ENCODE measurements at regions not wholly inside any gene's neighbourhood (a gene's known extent, or its start where the extent isn't known, plus 50 kb on each side); places are given as distances from the start of the nearest gene placed in this dataset.

DNA sequence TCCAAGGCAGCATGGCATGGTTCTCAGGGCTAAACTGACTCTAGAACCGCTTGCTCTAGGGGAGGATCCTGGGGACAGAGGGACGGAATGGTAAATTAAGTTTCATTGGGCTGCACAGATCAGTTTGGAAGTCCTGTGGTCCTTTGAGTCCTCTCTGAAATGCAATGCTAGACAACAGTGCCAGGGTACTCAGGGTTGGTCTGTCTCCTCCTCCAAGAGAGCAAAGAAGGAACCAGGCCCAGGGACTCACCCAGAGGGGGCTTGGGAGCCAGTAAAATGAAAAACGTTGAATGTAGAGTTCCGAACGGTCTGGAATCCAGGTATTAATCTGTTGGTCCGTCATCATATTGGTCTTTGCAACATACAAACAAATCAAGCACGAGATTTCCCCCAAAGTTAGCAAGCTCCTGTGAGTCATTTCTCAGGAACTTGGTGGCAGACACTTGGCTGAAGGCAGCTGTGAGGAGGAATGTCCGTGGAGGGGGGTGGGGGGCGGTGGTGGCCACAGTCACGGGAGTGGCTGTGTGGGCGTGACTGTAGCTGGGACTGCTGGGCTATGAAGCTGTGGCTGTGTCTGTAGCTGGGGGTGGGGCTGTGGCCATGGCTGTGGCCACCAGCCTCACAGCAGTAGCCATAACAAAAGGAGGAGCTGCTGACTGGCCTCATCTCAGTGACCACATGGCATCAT lies 361.0 kb downstream of the SHQ1 start:
- DNase-seq = no peak

DNA sequence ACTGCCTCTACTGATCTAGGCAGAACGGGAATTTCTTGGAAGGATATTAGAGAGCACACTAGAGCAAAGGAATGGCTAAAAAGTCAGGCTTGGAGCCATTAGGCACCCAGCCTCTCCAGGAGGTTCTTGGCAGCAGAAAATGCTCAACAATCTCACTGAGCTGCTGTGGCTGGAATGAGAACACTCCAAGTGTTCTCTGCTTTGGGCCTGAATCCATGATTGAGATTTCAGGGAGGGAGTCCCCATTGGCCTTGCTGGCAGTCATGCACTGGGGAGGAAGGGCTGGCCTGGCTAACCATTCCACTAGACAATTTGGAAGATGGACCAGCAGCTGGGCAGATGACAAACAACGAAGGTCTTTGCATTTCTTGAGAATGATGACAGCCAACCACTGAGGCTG lies 362.6 kb downstream of the SHQ1 start:
- no peak for DNase-seq

DNA sequence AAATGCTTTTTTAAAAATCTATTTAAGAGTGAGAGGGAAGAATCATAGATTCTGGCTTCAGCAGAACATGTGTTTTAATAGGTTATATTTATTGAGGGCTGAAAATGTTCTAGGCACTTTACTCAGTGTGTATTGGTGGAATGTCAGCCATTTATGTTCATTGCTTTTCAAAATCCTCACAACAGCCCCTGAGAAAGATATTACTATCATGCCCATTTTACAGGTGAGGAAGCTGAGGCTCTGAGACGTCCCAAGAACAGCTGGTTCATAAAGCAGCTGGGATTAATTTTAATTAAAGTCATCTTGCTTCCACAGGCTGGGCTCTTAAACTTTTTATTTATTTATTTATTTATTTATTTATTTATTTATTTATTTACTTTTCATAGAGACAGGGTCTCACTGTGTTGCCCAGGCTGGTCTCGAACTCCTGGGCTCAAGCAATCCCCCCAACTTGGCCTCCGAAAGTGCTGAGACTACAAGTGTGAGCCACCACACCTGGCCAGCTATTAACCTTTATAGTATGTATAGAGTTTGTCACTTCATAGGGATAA lies 364.6 kb downstream of the SHQ1 start:
- DNase-seq = no peak

DNA sequence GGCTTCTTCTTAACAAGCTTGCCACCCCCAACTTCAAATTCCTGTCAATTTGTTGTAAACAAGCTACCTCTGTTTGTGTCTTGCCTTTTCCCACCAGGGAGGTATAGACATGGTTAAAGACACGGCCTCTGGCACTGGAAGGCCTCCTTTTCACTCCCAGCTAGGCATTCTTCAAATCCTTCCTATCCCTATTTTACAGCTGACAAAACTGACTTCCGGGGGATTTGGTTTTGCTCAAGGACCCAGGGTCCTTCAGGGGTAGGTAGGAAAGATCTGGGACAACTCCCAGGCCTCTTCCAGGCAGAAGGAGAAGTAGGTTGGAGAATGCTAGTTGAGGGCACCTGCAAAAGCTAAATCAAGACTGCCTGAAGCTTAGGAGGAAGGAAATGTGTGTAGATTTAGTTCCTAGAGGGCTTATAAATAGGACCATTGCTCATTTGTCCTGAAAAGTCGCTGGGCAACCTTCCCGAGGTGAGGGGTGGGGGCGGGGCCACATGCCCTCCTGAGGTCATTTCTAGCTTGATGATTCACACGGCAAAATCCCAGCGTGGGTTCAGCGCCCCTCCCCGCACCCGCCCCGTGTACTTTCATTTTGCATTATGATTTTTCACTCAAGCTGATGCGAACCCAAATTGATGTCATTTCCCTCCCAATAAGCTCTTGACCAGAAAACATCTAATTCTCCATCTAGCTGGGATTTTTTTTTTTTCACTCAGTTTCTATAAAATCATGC lies 365.5 kb downstream of the SHQ1 start:
- no peak for DNase-seq

DNA sequence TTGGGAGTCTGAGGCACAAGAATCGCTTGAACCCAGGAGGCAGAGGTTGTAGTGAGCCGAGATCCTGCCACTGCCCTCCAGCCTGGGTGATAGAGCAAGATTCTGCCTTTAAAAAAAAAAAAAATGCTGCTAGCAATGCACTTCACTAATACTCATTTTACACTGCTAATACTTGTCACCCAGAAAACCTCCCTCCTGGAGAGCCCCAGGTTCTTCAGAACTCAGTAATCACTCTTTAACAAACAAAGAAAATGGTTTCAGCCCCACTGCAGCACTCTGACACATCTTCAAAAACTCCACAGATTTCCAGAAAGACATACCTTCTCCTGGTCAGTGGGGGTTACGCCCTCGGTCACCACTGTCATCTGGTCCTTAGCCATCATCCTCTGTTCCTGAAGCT lies 366.7 kb downstream of the SHQ1 start:
- no peak for DNase-seq

DNA sequence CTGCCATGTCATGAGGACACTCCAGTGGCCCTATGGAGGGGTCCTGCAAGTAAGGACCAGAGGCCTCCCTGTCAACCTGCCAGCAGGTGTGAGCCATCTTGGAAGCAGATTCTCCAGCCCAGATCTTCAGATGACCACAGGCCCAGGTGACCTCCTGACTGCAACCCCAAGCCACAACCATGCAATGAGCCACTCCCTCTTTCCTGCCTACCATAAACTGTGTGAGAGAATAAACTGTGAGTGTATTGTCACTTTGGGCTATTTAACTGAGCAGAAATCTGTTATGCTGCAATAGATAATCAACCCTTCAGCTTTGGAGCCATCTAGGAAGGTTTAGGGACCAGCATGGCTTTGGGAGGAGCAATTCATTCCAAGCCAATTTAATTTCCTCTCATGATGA lies 367.9 kb downstream of the SHQ1 start:
- no peak for DNase-seq

DNA sequence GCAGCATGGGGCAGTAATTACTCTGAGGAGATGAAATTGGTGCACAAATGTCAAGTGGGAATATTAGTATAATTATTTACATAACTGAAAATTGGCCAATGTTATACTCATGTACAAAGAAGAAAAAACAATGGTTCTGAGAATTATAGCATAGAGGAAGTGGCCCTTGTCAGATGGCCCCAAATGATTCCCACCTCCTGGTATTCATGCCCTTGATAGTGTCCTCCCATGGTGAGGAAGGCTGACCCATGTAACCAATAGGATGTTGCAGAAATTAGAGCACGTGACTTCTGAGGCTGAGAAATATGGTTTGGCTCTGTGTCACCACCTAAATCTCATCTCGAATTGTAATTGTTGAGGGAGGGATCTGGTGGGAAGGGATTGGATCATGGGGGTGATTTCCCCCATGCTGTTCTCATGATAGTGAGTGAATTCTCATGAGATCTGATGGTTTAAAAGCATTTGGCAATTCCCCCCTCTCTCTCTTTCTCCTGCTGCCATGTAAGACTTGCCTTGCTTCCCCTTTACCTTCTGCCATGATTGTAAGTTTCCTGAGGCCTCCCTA lies 368.5 kb downstream of the SHQ1 start:
- no peak for DNase-seq

DNA sequence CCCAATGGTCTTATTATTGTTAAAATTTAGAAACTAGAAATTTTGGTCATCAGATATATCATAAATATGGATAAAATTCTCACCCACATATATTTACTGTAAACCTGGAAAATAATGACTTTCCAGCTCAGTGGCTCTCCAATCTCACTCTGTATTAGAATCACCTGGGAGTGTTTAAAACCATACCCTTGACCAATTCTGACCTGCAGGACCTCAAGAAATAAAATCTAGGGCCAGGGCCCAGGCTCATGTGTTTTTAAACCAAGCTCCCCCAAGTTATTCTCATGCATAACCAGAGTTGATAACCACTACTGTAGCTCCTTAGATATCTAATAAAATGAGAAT lies 372.1 kb downstream of the SHQ1 start:
- no peak for DNase-seq

DNA sequence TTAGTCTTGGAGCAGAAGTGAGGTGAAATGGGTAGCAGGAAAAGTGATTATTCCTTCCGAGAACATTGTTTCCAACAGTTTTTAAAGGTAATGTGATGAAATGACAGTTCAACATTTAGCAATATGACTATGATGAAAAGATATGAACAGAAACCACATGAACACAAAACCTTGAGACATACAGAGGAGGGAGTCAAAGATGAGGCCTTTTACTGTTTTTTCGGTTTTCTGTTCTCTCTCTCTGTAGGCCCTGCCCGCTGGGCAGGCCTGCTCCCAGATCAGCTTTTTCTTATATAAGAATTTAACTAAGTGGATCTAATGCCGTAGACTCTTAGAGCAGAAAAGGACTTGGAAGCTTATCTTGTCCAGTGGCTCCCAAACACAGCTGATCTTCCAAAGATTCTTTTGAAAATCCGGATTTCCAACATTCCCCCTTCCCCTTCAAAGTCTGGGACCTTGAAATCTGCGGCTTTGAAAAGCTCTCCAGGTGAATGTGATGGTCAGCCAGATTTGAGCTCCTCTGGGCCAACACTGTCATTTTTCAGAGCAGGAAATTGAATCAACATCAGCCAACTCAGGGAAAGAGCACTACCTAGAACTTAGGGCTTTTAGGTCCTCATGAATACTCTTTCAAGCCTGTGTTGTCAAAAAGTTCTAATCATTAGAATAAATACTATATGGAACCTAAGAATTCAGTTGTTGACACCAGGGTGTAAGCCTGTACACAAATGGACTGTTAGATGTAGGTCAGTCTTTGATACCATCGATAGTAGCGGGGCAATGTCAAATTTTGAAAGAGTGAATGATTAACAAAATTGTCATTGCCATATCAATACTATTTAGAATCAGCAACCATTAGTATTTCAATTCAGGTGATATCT lies 372.7 kb downstream of the SHQ1 start:
- no peak for DNase-seq

DNA sequence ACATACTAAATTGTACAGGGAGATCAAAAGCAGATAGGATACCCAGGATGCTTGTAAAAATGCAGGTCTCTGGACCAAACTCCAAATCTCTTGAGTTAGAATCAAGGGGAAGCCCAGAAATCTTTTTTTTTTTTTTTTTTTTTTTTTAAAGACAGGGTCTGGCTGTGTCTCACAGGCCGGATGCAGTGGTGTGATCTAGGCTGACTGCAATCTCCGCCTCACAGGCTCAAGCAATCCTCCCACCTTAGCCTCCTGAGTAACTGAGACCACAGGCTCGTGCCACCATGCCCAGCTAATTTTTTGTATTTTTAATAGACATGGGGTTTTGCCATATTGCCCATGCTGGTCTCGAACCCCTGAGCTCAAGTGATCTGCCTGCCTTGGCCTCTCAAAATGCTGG lies 373.5 kb downstream of the SHQ1 start:
- no peak for DNase-seq

DNA sequence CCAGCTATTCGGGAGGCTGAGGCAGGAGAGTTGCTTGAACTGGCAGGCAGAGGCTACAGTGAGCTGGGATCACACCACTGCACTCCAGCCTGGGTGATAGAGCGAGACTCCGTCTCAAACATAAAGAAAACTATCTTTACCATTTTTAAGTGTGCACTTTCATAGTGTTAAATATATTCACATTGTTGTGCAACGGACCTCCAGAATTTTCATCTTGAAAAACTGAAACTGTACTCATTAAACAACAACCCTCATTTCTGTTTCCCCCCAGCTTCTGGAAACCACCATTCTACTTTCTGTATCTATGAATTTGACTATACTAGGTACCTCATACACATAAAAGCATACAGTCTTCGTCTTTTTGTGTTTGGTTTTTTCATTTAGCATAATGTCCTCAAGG lies 375.1 kb downstream of the SHQ1 start:
- no peak for DNase-seq

DNA sequence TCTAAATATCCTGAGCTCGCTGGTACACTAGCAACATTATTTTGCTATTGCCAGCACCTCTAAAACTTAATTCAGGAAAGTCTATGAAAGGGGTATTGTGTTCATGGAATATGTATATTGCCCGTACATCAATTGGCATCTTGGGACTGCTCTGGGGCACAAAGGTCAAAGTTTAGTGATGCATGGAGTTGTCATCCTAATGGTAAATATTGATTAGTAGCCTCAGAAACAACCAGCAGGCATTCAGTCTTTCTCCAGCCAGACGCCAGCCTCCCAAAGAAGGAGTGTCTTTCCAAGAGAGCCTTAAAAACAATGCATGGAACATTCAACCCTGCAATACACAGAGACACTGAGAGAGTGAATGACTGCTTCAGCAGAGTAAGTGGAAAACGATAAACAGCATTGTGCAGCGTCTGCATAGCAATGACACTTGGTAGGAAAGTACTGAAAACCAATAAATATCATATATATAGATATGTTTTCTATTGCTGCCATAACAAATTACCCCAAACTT lies 377.3 kb downstream of the SHQ1 start:
- peak; percentile 75 for DNase-seq

DNA sequence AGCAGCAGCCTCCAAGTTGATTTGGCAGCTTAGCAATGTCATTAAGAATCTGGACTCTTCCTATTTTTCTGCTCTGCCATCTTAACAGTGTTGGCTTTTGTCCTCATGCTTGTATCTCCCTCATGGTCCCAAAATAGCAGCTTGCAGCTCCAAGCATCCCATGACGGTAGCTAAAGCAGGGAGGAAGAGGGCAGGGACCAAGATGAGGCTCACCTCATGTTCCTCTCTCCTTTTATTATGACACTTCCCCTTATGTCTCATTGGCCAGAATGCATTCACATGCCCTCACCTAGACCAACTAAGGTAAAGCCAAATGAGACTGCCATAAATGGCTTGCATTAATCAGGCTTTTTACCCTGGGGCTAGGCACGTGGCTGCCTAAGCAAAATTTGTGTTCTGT lies 382.4 kb downstream of the SHQ1 start:
- no peak for DNase-seq

DNA sequence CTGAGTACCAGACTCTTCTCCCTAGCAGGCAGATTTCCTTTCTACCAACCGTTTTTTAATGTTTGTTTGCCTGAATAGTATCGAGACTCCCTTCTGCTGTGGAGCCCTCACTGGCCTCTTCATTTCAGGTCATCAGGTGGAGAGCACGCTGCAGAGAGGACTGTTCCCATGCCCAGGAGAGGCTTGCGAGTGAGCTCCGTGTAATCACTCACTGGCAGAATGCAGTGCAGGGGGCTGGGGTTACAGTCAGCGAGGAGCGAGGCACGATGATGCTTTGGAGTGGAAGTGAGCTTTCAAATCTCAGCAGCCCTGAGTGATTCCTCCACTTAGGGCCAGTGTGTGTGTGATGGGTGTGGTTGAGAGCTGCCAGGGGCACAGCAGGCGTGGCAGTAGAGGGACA lies 385.2 kb downstream of the SHQ1 start:
- peak; percentile 48 for DNase-seq

DNA sequence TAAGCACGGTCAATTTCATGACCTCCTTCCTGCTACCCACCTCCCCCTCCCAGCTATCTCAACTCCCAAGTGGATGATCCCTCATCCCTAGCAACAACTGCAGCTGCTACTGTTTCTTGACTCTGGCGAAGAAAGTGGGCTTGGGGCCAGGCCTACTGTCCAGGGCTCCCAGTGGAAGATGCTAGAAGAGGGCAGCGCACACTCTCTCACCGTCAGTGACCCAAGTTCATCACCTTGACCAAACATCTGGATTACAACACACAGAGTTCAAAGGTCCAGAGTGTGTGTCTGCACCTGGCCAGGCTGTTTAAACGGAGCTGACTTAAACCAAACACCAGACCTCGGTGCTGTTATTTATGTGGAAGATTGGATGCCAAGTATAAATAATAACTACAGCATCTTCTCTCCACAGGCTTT lies 385.6 kb downstream of the SHQ1 start:
- DNase-seq = peak; percentile 72

DNA sequence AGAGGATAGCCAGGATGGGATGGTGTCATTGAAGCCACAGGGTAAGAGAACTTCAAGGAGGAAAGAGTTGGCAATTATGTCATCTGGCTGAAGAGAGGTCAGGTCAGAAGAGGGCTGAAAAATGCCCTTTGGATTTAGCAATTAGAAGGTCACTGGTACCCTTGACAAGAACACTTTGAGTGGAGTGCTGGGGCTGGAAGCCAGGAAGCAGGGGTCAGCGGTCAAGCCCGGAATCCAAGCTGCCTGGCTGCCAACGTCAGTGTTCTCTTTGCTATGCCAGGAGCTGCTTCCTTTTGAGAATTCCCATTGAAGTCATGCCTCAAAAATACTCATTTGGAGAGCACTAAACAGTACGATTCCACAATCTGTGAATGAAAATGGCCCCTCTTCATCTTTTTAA lies 386.5 kb downstream of the SHQ1 start:
- no peak for DNase-seq

DNA sequence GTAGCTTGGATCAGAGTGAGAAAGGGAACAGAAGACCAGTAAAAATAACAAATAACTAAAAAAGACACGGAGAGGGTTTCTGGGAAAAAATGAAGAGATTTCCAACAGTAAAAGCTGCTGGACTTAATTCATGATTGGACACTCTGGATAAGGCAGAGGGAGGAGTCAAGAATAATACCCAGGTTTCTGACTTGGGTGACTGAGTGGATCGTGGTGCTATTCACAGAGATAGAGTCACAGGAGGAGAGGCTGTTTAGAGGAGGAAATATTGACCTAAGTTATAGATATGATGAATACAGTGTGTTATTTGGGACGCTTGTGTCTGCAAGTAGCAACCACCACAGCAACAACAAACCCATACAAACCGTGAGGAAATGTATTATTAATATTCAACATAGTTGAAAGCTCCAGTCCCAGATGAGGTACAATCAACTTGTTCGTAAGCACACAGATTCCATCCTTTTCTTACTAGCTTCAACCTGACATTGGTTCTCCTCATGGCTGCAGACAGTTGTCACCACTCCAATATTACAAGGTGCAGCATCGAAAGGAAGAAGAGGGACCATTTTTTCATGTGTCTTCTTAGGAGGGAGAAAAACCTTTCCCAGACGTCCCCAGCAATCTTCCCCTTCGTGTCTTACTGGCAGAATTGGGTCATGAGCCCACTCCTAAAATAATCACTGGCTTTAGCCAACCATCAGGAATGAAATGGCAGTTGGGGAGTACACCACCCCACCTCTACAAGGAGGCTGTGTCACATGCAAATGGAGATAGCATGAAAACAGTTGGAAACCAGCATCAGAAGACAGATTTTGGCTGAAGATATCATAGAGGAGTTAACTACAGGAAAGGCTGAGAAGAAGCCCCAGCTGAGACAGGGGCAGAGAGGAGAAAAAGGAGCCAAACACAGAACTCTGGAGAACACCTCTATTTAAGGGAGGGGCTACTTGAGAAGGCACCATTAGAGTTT lies 387.8 kb downstream of the SHQ1 start:
- no peak for DNase-seq

DNA sequence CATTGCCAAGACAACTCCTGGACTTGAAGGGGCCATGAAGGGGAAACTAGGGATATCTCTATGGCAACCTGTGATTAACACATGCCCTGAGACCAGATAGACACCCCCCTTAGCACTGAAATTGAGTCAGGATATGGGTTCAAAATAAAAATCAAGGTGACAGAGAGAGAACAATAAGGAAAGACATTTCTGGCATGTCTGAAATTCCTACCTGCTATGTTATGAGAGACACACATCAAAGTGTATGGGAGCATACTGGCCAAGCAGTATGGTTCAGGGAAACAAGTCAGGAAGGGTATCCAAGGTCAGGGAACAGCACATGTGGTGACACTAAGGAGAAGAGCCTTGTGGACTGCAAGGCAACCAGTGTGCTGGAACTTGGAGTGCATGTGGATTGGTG lies 388.7 kb downstream of the SHQ1 start:
- no peak for DNase-seq

DNA sequence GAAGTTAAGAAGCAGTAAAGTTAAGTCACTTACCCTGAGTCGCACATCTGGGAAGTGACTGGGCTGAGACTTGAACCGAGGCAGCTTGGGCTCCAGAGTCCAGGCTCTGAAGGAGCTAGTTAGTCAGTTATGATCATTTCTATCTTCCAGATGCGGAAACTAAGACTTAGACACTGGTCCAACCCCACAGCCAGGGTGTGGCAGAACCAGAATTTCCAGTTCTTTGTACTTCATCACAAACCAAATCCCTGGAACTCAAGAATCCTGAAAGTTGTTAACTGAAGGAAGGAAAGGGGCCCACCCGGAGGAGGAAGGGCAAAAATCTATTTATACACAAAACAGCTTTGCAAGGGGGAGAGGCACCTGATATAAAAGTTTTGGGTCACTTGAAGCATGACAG lies 389.9 kb downstream of the SHQ1 start:
- no peak for DNase-seq

DNA sequence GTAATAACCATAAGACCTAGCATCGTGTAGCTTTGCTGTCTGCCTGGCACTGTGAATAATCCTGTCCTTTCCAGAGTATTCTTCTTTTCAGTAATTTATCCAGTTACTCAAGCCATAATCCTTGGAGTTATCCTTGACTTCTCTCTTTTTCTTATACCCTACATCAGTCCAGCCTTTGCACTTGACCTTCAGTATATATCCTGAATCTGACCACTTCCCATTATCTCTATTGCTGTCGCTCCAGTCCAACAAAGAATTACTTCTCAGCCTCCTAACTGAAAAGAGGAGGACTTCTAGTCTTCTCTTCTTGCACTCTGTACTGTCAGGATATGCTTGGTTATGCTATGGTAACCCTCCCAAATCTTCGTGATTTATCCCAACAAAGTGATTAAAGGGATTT lies 393.8 kb downstream of the SHQ1 start:
- no peak for DNase-seq

DNA sequence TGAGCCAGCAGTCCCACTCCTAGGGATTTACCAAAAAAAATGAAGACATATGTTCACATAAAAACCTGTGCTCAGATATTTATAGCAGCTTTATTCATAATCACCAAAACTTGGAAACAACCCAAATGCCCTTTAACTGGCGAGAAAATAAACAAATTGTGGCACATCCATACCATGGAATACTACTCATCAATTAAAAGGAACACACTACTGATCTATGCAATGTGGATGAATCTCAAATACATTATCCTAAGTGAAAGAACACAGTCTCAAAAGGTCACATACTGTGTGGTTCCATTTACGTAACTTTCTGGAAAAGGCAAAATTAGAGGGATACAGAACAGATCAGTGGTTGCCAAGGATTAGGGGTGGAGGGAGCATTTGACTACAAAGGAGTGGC lies 394.5 kb downstream of the SHQ1 start:
- no peak for DNase-seq

DNA sequence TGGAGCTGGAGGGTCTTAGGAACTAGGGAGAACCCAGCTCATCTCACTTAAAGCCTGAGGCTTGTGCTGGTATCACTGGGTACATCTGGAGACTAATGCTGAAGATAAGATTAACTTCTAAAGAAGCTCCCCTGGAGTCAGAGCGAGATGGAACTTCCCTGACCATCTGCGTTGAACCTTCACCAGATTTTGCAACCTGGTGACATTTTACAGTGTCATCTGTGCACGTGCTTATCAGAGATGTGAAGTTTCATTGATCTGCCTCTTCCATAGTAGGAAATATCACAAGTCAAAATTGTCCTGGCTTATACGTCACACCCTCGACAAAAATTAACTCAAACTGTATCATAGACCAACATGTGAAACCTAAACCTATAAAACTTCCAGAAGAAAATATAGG lies 395.5 kb downstream of the SHQ1 start:
- no peak for DNase-seq
